ENCODE measurements at regions not wholly inside any gene's neighbourhood (a gene's known extent, or its start where the extent isn't known, plus 50 kb on each side); places are given as distances from the start of the nearest gene placed in this dataset.

DNA sequence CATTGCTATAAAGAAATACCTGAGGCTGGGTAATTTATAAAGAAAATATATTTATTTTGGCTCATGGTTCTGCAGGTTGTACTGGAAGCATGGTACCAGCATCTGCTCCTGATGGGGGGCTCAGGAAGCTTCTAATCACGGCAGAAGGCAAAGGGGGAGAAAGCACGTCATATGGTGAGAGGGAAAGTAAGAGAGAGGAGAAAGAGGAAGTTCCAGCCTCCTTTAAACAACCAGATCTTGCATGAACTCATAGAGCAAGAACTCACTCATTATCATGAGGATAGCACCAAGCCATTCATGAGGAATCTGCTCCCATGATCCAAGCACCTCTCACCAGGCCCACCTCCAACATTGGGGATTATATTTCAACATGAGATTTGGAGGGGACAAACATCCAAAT is 125.0 kb upstream of the GRPR start:
- H3K27ac ChIP-seq = no peak overlapping the region
- H3K36me3 ChIP-seq = no peaks in the 10 kb centered on the region
- TF ChIP-seq POLR2A (IDR thresholded peaks at IDR 0.05) (no peak), POLR2AphosphoS5 (IDR thresholded peaks at IDR 0.05) (no peak)
- TF ChIP-seq, protein P1, sequence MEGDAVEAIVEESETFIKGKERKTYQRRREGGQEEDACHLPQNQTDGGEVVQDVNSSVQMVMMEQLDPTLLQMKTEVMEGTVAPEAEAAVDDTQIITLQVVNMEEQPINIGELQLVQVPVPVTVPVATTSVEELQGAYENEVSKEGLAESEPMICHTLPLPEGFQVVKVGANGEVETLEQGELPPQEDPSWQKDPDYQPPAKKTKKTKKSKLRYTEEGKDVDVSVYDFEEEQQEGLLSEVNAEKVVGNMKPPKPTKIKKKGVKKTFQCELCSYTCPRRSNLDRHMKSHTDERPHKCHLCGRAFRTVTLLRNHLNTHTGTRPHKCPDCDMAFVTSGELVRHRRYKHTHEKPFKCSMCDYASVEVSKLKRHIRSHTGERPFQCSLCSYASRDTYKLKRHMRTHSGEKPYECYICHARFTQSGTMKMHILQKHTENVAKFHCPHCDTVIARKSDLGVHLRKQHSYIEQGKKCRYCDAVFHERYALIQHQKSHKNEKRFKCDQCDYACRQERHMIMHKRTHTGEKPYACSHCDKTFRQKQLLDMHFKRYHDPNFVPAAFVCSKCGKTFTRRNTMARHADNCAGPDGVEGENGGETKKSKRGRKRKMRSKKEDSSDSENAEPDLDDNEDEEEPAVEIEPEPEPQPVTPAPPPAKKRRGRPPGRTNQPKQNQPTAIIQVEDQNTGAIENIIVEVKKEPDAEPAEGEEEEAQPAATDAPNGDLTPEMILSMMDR (IDR thresholded peaks at IDR 0.05 in 8 of 11, conservative IDR thresholded peaks at IDR 0.05 in 3 of 11) = no peak
- no peak overlapping the region for H3K4me3 ChIP-seq
- H3K9me3 ChIP-seq = peaks cover 0 to 8% (median 0%) of the 10 kb centered on the region in 8 donors
- WGBS, 5 donors = 38 to 53% (median 41%) methylated on average over 2 of the region's 2 CpGs
- H3K27me3 ChIP-seq (replicated peaks in 1 of 7) = peaks cover 0 to 5% (median 0%) of the 10 kb centered on the region in 7 donors
- no peak for DNase-seq
- intact Hi-C loops (cut with DNase I; ENCODE audit: low total_unique reads) = no loop called here
- no peaks in the 10 kb centered on the region for H3K4me1 ChIP-seq

DNA sequence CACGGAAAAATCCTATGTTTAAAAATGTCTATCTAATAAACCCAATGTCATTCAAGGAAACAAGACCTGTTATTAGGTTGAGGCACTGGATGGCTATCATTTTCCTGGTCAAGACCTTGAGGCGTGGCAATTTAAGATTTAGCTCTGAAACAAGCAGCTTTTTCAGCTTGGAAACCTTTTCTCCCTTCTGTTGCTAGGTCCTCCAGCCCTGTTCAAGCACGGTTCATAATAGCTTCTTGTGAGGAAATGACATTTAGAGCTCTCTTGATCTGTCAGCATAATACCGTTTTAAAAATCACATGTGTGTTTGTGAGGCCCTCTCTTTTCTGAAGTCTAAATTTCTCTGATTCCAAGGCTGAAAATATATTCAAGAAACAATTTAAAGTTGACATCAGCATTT is 133.6 kb upstream of the GRPR start:
- Histone ChIP-seq H3K4me1 (peaks cover 0 to 10% (median 0%) of the 10 kb centered on the region in 6 donors), H3K4me3 (no peak overlapping the region), H3K36me3 (no peaks in the 10 kb centered on the region), H3K9me3 (no peaks in the 10 kb centered on the region), H3K27ac (peak overlapping the region in 3 of 8 donors; percentile 3 to 11 (median 10)), H3K27me3 (replicated peaks in 1 of 7) (peaks cover 0 to 4% (median 0%) of the 10 kb centered on the region in 7 donors)
- no peak for TF ChIP-seq POLR2AphosphoS5 (IDR thresholded peaks at IDR 0.05)
- TF ChIP-seq, protein P1 (IDR thresholded peaks at IDR 0.05 in 8 of 11, conservative IDR thresholded peaks at IDR 0.05 in 3 of 11) = no peak
- no peak for TF ChIP-seq POLR2A (IDR thresholded peaks at IDR 0.05)
- no peak for DNase-seq
- intact Hi-C loops (cut with DNase I; ENCODE audit: low total_unique reads) = no loop called here
- WGBS, 5 donors = 51 to 69% (median 60%) methylated on average over 4 of the region's 4 CpGs

DNA sequence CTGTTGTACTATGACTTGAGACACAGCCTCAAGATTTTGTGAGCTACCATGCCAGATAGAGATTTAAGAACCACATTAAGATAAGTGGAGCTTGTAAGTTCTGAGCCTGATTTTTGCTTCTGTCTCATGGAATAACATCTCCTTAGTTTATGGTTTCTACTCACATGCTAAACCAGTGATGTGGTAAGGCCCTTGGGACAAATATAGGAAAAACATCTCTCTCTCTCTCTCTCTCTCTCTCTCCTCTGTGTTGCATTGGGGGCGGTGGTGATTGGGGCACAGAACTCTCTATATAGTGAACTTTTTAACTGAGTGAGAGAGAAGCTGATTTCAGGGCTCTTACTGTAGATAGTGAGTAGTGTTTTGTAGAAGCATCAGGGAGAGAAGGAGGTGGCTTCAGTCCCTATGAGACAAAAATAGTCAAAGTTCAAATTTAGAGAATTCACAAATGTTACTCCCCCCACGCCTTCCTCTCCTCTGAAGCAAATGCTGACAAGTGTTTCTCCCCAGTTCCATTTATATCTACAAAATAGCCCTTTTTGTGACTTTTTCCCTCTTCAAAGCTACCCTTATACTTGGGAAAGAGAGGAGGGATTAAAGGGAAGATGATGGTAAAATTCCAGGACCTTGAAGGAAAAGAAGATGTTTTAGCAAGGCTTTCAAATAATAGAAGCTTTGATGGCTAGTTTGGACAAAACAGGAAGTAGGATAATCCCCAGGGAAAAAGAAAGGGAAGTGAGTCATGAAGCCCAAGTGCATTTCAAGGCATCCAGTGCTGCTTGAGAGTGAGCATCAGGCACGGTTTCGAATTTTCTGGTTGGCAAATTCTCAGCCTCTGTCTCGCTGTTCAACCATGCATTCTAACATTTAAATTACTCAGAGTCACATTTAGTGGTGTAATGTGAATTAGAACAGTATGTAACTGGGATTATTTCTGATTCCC is 134.3 kb upstream of the AP1S2 start:
- Histone ChIP-seq H3K9me3 (no peaks in the 10 kb centered on the region), H3K4me3 (no peak overlapping the region), H3K4me1 (peaks cover 0 to 10% (median 0%) of the 10 kb centered on the region in 6 donors), H3K36me3 (no peaks in the 10 kb centered on the region), H3K27me3 (replicated peaks in 1 of 7) (peaks cover 0 to 4% (median 0%) of the 10 kb centered on the region in 7 donors), H3K27ac (peak overlapping the region in 3 of 8 donors; percentile 3 to 29 (median 11))
- 37 to 70% (median 65%) methylated on average over 5 of the region's 5 CpGs for WGBS, 5 donors
- TF ChIP-seq POLR2AphosphoS5 (IDR thresholded peaks at IDR 0.05) = no peak
- TF ChIP-seq, protein P1 (IDR thresholded peaks at IDR 0.05 in 8 of 11, conservative IDR thresholded peaks at IDR 0.05 in 3 of 11) = no peak
- no peak for TF ChIP-seq POLR2A (IDR thresholded peaks at IDR 0.05)
- no peak for DNase-seq
- intact Hi-C loops (cut with DNase I; ENCODE audit: low total_unique reads) = no loop called here

DNA sequence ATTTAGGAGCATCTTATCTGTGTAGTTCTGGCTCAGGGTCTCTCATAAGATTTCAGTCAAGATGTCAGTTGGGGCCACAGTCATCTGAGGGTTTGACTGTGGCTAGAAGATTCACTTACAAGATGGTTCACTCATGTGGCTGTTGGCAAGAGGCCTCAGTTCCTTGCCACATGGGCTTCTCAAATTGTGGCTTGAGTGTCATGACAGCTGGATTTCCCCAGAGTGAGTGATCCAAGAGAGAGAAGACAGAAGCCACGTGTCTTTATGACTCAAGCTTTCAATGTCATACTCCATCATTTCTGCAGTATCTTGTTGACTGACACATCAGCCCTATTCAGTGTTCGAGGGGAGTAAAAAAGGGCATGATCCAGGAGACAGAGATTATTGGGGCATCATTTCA is 131.3 kb upstream of the AP1S2 start:
- Histone ChIP-seq H3K9me3 (no peaks in the 10 kb centered on the region), H3K4me1 (peaks cover 0 to 10% (median 0%) of the 10 kb centered on the region in 6 donors), H3K4me3 (no peak overlapping the region), H3K27me3 (replicated peaks in 1 of 7) (peaks cover 0 to 4% (median 0%) of the 10 kb centered on the region in 7 donors), H3K36me3 (no peaks in the 10 kb centered on the region), H3K27ac (no peak overlapping the region)
- 46 to 85% (median 68%) methylated on average over 1 to 2 of the region's 2 CpGs for WGBS, 5 donors
- intact Hi-C loops (cut with DNase I; ENCODE audit: low total_unique reads) = no loop called here
- DNase-seq = no peak
- TF ChIP-seq, protein P1 (IDR thresholded peaks at IDR 0.05 in 8 of 11, conservative IDR thresholded peaks at IDR 0.05 in 3 of 11) = no peak
- no peak for TF ChIP-seq POLR2A (IDR thresholded peaks at IDR 0.05)
- TF ChIP-seq POLR2AphosphoS5 (IDR thresholded peaks at IDR 0.05) = no peak
